WTC11 (cell line): ENCODE measurements at regions not wholly inside any gene's neighbourhood (a gene's known extent, or its start where the extent isn't known, plus 50 kb on each side); places are given as distances from the start of the nearest gene placed in this dataset.

Experiments used
- ATAC-seq: fragments of 200-7000 bp; cut with Tn5 transposase; 2 replicates; pipeline ENCODE4 v1.10.0; 2021; ENCODE audit warnings: mild to moderate bottlenecking, moderate library complexity
- CTCF ChIA-PET: fragments of 300-600 bp; sonication (Branson Sonifier 250); formaldehyde crosslinking; loops from one replicate; lab custom pipeline; 2021; ENCODE audit warnings: antibody characterized with exemption; lab: Charles Lee
- POLR2A ChIA-PET: fragments of 350-600 bp; sonication (Branson Sonifier 250); formaldehyde crosslinking; loops from one replicate; lab custom pipeline; 2021; ENCODE audit warnings: antibody characterized with exemption; lab: Charles Lee
- DNase-seq: peaks from one replicate; pipeline ENCODE4 v3.0.0; 2021; ENCODE audit warnings: low spot score
- H3K27ac Mint-ChIP-seq: 2 replicates; pipeline ENCODE4 v1.8.0; 2021; ENCODE audit warnings: mixed read lengths
- H3K27me3 Mint-ChIP-seq: 2 replicates; pipeline ENCODE4 v1.8.0; 2021; ENCODE audit warnings: low read depth, mild to moderate bottlenecking, moderate library complexity, mixed read lengths
- H3K36me3 Mint-ChIP-seq: 2 replicates; pipeline ENCODE4 v1.8.0; 2021; ENCODE audit warnings: mixed read lengths
- H3K4me1 Mint-ChIP-seq: 2 replicates; pipeline ENCODE4 v1.8.0; 2022; ENCODE audit warnings: mixed read lengths
- H3K4me3 Mint-ChIP-seq: 2 replicates; pipeline ENCODE4 v1.8.0; 2021; ENCODE audit warnings: mild to moderate bottlenecking, moderate library complexity, mixed read lengths
- H3K9me3 Mint-ChIP-seq: 2 replicates; pipeline ENCODE4 v1.8.0; 2021; ENCODE audit warnings: mixed read lengths
- ATF1 ChIP-seq: sonication (generic); formaldehyde crosslinking; IDR thresholded peaks from 2 replicates; pipeline ENCODE4 v1.8.1; 2023; ENCODE audit warnings: mild to moderate bottlenecking, moderate library complexity, missing genetic modification reagents
- EMX1 ChIP-seq: fragments of 250-450 bp; sonication (Bioruptor Pico); IDR thresholded peaks from 2 replicates; pipeline ENCODE4 v1.8.0; 2021; ENCODE audit warnings: mild to moderate bottlenecking
- ESRRA ChIP-seq: sonication (generic); formaldehyde crosslinking; IDR thresholded peaks from 2 replicates; pipeline ENCODE4 v1.8.1; 2022; ENCODE audit warnings: mild to moderate bottlenecking, missing genetic modification reagents, borderline replicate concordance
- JUN ChIP-seq: sonication (generic); formaldehyde crosslinking; IDR thresholded peaks from 2 replicates; pipeline ENCODE4 v1.8.0; 2023; ENCODE audit warnings: mild to moderate bottlenecking, missing genetic modification reagents
- KAT7 ChIP-seq: sonication (generic); formaldehyde crosslinking; IDR thresholded peaks from 2 replicates; pipeline ENCODE4 v1.8.1; 2023; ENCODE audit warnings: missing genetic modification reagents, mild to moderate bottlenecking, borderline replicate concordance
- NR1H2 ChIP-seq: sonication (generic); formaldehyde crosslinking; IDR thresholded peaks from 2 replicates; pipeline ENCODE4 v1.9.0; 2021; ENCODE audit warnings: mild to moderate bottlenecking, moderate library complexity, missing genetic modification reagents
- SMAD4 ChIP-seq: sonication (generic); formaldehyde crosslinking; IDR thresholded peaks from 2 replicates; pipeline ENCODE4 v1.8.0; 2022; ENCODE audit warnings: mild to moderate bottlenecking, missing genetic modification reagents
- SP1 ChIP-seq: sonication (generic); formaldehyde crosslinking; conservative IDR thresholded peaks from 2 replicates; pipeline ENCODE4 v1.8.1; 2022; ENCODE audit warnings: missing genetic modification reagents
- TCF7 ChIP-seq: sonication (generic); formaldehyde crosslinking; IDR thresholded peaks from 2 replicates; pipeline ENCODE4 v1.8.0; 2022; ENCODE audit warnings: mild to moderate bottlenecking, low read depth, missing genetic modification reagents, moderate library complexity
- TEAD1 ChIP-seq: sonication (generic); formaldehyde crosslinking; IDR thresholded peaks from 2 replicates; pipeline ENCODE4 v1.8.0; 2022; ENCODE audit warnings: mild to moderate bottlenecking, missing genetic modification reagents
- ZNF138 ChIP-seq: sonication (generic); formaldehyde crosslinking; conservative IDR thresholded peaks from 2 replicates; pipeline ENCODE4 v1.8.1; 2022; ENCODE audit warnings: mild to moderate bottlenecking, moderate library complexity, missing genetic modification reagents
- ZNF219 ChIP-seq: sonication (generic); formaldehyde crosslinking; IDR thresholded peaks from 2 replicates; pipeline ENCODE4 v1.8.0; 2023; ENCODE audit warnings: missing genetic modification reagents, mild to moderate bottlenecking, borderline replicate concordance
- ZNF416 ChIP-seq: fragments of 250-450 bp; sonication (Bioruptor Pico); IDR thresholded peaks from 2 replicates; pipeline ENCODE4 v1.9.0; 2021; ENCODE audit warnings: mild to moderate bottlenecking, inconsistent platforms
- ZNF671 ChIP-seq: fragments of 250-450 bp; sonication (Bioruptor Pico); IDR thresholded peaks from 2 replicates; pipeline ENCODE4 v1.8.0; 2021; ENCODE audit warnings: mild to moderate bottlenecking
- TF ChIP-seq, protein P1 (sequence below): sonication (generic); formaldehyde crosslinking; IDR thresholded peaks from 2 replicates; pipeline ENCODE4 v1.8.0; 2023; ENCODE audit warnings: missing genetic modification reagents, mild to moderate bottlenecking, borderline replicate concordance
- TF ChIP-seq, protein P2 (sequence below): fragments of 250-450 bp; sonication (Bioruptor Pico); IDR thresholded peaks from 2 replicates; pipeline ENCODE4 v2.1.2; 2022; ENCODE audit warnings: mild to moderate bottlenecking, moderate library complexity
- TF ChIP-seq, protein P3 (sequence below): fragments of 250-450 bp; sonication (Bioruptor Pico); conservative IDR thresholded peaks from 2 replicates; pipeline ENCODE4 v1.9.0; 2021; ENCODE audit warnings: mild to moderate bottlenecking
- TF ChIP-seq, protein P4 (sequence below): sonication (generic); formaldehyde crosslinking; IDR thresholded peaks from 2 replicates; pipeline ENCODE4 v1.8.0; 2023; ENCODE audit warnings: missing genetic modification reagents
- TF ChIP-seq, protein P5 (sequence below): fragments of 250-450 bp; sonication (Bioruptor Pico); IDR thresholded peaks from 2 replicates; pipeline ENCODE4 v1.9.0; 2021; ENCODE audit warnings: moderate library complexity, mild to moderate bottlenecking, inconsistent platforms, borderline replicate concordance
- TF ChIP-seq, protein P6 (sequence below): sonication (generic); formaldehyde crosslinking; conservative IDR thresholded peaks from 2 replicates; pipeline ENCODE4 v1.8.1; 2022; ENCODE audit warnings: mild to moderate bottlenecking, missing genetic modification reagents
- TF ChIP-seq, protein P7 (sequence below): sonication (generic); formaldehyde crosslinking; IDR thresholded peaks from 2 replicates; pipeline ENCODE4 v1.8.0; 2022; ENCODE audit warnings: mild to moderate bottlenecking, missing genetic modification reagents
- TF ChIP-seq, protein P8 (sequence below): sonication (generic); formaldehyde crosslinking; IDR thresholded peaks from 2 replicates; pipeline ENCODE4 v1.8.1; 2022; ENCODE audit warnings: mild to moderate bottlenecking, missing genetic modification reagents, moderate library complexity, borderline replicate concordance

DNA sequence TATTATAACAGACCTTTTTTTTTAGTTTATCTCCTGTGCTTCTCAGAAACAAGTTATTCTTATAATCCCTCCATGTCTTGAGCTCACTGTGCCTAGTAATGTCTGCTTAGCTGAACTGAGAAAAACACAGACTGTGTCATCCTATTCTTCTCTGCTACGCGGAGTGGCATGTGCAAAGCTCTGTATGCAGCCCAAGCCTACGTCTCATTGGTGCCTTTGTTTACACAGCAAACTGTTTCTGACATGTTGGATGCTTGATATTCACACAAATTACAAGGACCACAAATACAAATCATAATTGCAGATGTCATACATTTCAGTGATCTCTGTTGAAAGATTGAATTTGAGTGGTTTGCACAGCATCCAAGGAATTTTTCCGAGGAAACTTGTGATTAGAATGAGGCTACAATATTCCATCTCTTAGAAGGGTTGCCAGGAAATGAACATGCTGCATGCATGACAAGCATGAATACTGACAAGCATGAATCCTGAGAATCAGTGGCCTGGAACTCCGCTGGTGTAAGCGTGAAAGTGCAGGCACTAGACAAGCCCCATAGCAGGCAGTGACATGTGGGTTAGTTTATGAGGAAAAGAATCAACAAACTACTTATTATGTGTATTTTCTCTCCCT, 128.4 kb upstream of the SGK1 start (continued):
- TF ChIP-seq, protein P1, sequence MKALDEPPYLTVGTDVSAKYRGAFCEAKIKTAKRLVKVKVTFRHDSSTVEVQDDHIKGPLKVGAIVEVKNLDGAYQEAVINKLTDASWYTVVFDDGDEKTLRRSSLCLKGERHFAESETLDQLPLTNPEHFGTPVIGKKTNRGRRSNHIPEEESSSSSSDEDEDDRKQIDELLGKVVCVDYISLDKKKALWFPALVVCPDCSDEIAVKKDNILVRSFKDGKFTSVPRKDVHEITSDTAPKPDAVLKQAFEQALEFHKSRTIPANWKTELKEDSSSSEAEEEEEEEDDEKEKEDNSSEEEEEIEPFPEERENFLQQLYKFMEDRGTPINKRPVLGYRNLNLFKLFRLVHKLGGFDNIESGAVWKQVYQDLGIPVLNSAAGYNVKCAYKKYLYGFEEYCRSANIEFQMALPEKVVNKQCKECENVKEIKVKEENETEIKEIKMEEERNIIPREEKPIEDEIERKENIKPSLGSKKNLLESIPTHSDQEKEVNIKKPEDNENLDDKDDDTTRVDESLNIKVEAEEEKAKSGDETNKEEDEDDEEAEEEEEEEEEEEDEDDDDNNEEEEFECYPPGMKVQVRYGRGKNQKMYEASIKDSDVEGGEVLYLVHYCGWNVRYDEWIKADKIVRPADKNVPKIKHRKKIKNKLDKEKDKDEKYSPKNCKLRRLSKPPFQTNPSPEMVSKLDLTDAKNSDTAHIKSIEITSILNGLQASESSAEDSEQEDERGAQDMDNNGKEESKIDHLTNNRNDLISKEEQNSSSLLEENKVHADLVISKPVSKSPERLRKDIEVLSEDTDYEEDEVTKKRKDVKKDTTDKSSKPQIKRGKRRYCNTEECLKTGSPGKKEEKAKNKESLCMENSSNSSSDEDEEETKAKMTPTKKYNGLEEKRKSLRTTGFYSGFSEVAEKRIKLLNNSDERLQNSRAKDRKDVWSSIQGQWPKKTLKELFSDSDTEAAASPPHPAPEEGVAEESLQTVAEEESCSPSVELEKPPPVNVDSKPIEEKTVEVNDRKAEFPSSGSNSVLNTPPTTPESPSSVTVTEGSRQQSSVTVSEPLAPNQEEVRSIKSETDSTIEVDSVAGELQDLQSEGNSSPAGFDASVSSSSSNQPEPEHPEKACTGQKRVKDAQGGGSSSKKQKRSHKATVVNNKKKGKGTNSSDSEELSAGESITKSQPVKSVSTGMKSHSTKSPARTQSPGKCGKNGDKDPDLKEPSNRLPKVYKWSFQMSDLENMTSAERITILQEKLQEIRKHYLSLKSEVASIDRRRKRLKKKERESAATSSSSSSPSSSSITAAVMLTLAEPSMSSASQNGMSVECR (CRISPR knock-in tag), result no peak
- TF ChIP-seq ATF1 (CRISPR knock-in tag), result no peak
- TF ChIP-seq, protein P2, sequence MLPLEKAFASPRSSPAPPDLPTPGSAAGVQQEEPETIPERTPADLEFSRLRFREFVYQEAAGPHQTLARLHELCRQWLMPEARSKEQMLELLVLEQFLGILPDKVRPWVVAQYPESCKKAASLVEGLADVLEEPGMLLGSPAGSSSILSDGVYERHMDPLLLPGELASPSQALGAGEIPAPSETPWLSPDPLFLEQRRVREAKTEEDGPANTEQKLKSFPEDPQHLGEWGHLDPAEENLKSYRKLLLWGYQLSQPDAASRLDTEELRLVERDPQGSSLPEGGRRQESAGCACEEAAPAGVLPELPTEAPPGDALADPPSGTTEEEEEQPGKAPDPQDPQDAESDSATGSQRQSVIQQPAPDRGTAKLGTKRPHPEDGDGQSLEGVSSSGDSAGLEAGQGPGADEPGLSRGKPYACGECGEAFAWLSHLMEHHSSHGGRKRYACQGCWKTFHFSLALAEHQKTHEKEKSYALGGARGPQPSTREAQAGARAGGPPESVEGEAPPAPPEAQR (CRISPR knock-in tag), result no peak
- TF ChIP-seq EMX1 (CRISPR knock-in tag), result no peak
- no peak for TF ChIP-seq TEAD1 (CRISPR knock-in tag)
- TF ChIP-seq SP1 (CRISPR knock-in tag), result no peak
- TF ChIP-seq KAT7 (CRISPR knock-in tag), result no peak
- TF ChIP-seq ZNF138 (CRISPR knock-in tag), result no peak
- no peak for TF ChIP-seq ZNF671 (CRISPR knock-in tag)
- no peak for TF ChIP-seq TCF7 (CRISPR knock-in tag)

DNA sequence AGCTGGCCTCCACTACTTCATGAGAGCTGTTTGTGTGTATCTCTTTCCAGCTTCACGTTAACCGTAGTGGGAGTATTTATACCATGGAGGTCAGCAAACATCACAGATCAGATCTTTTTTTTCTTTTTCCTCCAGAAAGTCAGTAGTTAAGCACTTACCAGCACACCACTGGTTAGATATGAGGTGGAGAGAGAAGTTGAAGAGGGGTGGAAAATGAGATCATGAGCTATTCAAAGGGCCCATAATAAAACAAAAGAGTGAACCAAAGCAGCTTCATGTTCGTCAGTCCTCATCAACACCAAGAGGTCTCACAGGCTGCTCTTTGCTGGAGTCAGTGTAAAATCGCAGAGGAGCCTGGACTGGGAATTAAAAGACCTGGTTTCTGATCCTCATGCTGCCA, 125.1 kb upstream of the SGK1 start:
- DNase-seq (no peak), ATAC-seq (no peak)
- Mint-ChIP-seq H3K4me1 (peaks cover 11% of the 10 kb centered on the region), H3K9me3 (no peaks in the 10 kb centered on the region), H3K36me3 (no peaks in the 10 kb centered on the region), H3K27ac (no peak overlapping the region), H3K4me3 (no peak overlapping the region), H3K27me3 (no peaks in the 10 kb centered on the region)
- CTCF ChIA-PET, result interaction anchor here (0.6 kb wide), 1 partner anchor 60 kb away, joined by 3 read pairs; no protein-coding TSS in a partner anchor
- no peak for TF ChIP-seq ZNF416 (CRISPR knock-in tag)
- TF ChIP-seq, protein P3, sequence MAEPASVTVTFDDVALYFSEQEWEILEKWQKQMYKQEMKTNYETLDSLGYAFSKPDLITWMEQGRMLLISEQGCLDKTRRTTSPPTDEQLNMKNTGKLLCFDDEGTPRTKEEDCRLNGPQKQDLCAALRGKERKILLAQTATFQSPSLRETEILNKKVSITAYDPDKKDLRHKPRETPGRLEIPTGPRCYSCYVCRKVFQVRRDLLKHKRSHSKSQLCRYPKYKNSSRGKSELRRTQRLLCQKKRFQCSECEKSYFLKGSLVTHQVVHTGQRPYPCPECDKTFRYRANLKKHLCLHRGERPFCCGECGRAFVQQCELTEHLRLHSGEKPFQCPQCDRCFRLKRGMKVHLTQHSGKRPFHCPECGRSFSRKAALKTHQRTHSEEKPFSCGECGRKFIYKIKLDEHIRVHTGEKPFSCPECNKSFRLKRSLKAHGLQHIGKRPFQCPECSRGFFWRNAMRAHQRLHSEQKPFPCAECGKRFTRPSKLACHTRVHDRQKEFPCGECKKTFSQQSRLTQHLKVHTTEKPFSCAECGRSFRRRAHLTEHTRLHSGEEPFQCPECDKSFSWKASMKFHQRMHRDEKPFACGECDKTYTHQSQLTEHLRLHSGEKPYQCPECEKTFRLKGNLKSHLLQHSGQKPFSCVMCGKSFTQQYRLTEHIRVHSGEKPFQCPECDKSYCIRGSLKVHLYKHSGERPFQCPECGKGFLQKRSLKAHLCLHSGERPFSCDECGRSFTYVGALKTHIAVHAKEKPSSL (CRISPR knock-in tag), result no peak
- no peak for TF ChIP-seq NR1H2 (CRISPR knock-in tag)
- TF ChIP-seq, protein P4, sequence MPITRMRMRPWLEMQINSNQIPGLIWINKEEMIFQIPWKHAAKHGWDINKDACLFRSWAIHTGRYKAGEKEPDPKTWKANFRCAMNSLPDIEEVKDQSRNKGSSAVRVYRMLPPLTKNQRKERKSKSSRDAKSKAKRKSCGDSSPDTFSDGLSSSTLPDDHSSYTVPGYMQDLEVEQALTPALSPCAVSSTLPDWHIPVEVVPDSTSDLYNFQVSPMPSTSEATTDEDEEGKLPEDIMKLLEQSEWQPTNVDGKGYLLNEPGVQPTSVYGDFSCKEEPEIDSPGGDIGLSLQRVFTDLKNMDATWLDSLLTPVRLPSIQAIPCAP (CRISPR knock-in tag), result no peak
- TF ChIP-seq ESRRA (CRISPR knock-in tag), result no peak
- POLR2A ChIA-PET, result no interaction called here

DNA sequence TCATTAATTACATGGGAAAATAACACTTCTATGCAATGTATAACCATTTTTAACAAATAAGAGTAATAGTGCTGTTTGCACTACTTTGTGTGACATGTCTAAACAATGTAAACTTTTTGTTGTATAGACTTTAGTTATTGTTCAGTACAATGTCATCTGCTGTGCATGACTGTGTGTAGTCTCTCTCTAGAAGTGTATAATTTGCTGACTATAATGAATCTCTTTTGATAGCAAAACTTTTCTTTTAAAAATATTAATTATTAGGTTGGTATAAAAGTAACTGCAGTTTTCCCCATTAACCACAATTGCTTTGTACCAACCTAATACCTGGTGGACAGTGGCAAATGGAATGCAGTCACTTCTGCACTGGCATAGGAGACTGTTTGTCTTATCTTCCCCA, 124.2 kb upstream of the SGK1 start:
- H3K9me3 Mint-ChIP-seq, result no peaks in the 10 kb centered on the region
- no peaks in the 10 kb centered on the region for H3K36me3 Mint-ChIP-seq
- H3K27ac Mint-ChIP-seq, result no peak overlapping the region
- no peak for DNase-seq
- CTCF ChIA-PET, result no interaction called here
- H3K27me3 Mint-ChIP-seq, result no peaks in the 10 kb centered on the region
- ATAC-seq, result no peak
- H3K4me3 Mint-ChIP-seq, result no peak overlapping the region
- POLR2A ChIA-PET, result no interaction called here
- peaks cover 11% of the 10 kb centered on the region for H3K4me1 Mint-ChIP-seq
- TF ChIP-seq ZNF416 (CRISPR knock-in tag) (no peak), SMAD4 (CRISPR knock-in tag) (no peak), JUN (CRISPR knock-in tag) (no peak), ZNF219 (CRISPR knock-in tag) (no peak)
- TF ChIP-seq, protein P5, sequence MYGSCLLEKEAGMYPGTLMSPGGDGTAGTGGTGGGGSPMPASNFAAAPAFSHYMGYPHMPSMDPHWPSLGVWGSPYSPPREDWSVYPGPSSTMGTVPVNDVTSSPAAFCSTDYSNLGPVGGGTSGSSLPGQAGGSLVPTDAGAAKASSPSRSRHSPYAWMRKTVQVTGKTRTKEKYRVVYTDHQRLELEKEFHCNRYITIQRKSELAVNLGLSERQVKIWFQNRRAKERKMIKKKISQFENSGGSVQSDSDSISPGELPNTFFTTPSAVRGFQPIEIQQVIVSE (CRISPR knock-in tag), result no peak
- TF ChIP-seq, protein P6, sequence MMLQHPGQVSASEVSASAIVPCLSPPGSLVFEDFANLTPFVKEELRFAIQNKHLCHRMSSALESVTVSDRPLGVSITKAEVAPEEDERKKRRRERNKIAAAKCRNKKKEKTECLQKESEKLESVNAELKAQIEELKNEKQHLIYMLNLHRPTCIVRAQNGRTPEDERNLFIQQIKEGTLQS (CRISPR knock-in tag), result no peak
- TF ChIP-seq, protein P7, sequence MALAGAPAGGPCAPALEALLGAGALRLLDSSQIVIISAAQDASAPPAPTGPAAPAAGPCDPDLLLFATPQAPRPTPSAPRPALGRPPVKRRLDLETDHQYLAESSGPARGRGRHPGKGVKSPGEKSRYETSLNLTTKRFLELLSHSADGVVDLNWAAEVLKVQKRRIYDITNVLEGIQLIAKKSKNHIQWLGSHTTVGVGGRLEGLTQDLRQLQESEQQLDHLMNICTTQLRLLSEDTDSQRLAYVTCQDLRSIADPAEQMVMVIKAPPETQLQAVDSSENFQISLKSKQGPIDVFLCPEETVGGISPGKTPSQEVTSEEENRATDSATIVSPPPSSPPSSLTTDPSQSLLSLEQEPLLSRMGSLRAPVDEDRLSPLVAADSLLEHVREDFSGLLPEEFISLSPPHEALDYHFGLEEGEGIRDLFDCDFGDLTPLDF (CRISPR knock-in tag), result no peak
- TF ChIP-seq, protein P8, sequence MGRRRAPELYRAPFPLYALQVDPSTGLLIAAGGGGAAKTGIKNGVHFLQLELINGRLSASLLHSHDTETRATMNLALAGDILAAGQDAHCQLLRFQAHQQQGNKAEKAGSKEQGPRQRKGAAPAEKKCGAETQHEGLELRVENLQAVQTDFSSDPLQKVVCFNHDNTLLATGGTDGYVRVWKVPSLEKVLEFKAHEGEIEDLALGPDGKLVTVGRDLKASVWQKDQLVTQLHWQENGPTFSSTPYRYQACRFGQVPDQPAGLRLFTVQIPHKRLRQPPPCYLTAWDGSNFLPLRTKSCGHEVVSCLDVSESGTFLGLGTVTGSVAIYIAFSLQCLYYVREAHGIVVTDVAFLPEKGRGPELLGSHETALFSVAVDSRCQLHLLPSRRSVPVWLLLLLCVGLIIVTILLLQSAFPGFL (CRISPR knock-in tag), result no peak
